H1 (cell line): ENCODE measurements at regions not wholly inside any gene's neighbourhood (a gene's known extent, or its start where the extent isn't known, plus 50 kb on each side); places are given as distances from the start of the nearest gene placed in this dataset.

ENCODE experiments used
- EGR1 ChIP-seq: IDR thresholded peaks from 2 replicates; pipeline ENCODE4 v1.6.1; 2011; ENCODE audit warnings: low read depth, low read length, borderline replicate concordance
- EP300 ChIP-seq, 2 experiments: IDR thresholded peaks; 1 replicate in 1 of 2; 2 replicates in 1 of 2; pipeline ENCODE4 v1.6.1; 2011 to 2012; ENCODE audit warnings: low read depth in 2 of 2, low read length in 2 of 2, mild to moderate bottlenecking in 2 of 2, borderline replicate concordance in 1 of 2, inconsistent platforms in 1 of 2, moderate library complexity in 1 of 2
- POLR2A ChIP-seq, 2 experiments: IDR thresholded peaks; 1 replicate in 1 of 2; 2 replicates in 1 of 2; pipeline ENCODE4 v1.6.1; 2011; ENCODE audit warnings: low read depth in 2 of 2, low read length in 2 of 2, mild to moderate bottlenecking in 2 of 2; ENCODE audit errors: control extremely low read depth in 1 of 2
- RXRA ChIP-seq: IDR thresholded peaks from 2 replicates; pipeline ENCODE4 v1.6.1; 2011; ENCODE audit warnings: low read depth, mild to moderate bottlenecking, low read length, moderate library complexity; ENCODE audit not compliant: insufficient read depth
- SIRT6 ChIP-seq: IDR thresholded peaks from one replicate; pipeline ENCODE4 v1.7.1; 2012; ENCODE audit warnings: low read length, inconsistent platforms
- SP4 ChIP-seq: IDR thresholded peaks from 2 replicates; pipeline ENCODE4 v1.6.1; 2012; ENCODE audit warnings: low read length, inconsistent platforms
- TAF1 ChIP-seq: IDR thresholded peaks from 2 replicates; pipeline ENCODE4 v1.6.1; 2011; ENCODE audit warnings: mild to moderate bottlenecking, low read depth, low read length
- TF ChIP-seq, protein P1 (sequence below), 3 experiments: IDR thresholded peaks; 1 replicate in 2 of 3; 2 replicates in 1 of 3; pipeline versions ENCODE4 v1.5.1 to v1.6.1; 2011; ENCODE audit warnings: low read length in 3 of 3, mild to moderate bottlenecking in 3 of 3, inconsistent platforms in 2 of 3, low read depth in 1 of 3, moderate library complexity in 1 of 3; ENCODE audit not compliant: insufficient read depth in 1 of 3; ENCODE audit errors: control extremely low read depth in 1 of 3

DNA sequence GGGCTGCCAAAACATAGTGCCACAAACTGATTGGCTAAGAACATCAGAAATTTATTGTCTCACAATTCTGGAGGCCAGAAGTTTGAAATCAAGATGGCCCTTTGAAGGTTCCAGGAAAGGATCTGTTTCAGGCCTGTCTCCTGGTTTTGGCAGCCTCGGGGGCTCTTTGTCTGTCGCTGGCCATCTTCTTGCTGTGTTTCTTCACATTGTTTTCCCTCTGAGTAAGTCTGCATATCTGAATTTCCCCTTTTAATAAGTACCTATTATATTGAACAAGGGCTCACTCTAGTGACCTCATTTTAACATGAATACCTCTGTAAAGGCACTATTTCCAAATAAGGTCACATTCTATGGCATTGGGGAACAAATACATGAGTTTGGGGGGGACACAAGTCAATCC lies 467.1 kb upstream of the MGAT4C start:
- no peak for TF ChIP-seq SIRT6
- no peak for TF ChIP-seq RXRA
- TF ChIP-seq EP300 (IDR thresholded peaks at IDR 0.05; ENCODE audit: borderline replicate concordance in 1 of 2, low read depth in 2 of 2, low read length in 2 of 2), result no peak
- TF ChIP-seq, protein P1, sequence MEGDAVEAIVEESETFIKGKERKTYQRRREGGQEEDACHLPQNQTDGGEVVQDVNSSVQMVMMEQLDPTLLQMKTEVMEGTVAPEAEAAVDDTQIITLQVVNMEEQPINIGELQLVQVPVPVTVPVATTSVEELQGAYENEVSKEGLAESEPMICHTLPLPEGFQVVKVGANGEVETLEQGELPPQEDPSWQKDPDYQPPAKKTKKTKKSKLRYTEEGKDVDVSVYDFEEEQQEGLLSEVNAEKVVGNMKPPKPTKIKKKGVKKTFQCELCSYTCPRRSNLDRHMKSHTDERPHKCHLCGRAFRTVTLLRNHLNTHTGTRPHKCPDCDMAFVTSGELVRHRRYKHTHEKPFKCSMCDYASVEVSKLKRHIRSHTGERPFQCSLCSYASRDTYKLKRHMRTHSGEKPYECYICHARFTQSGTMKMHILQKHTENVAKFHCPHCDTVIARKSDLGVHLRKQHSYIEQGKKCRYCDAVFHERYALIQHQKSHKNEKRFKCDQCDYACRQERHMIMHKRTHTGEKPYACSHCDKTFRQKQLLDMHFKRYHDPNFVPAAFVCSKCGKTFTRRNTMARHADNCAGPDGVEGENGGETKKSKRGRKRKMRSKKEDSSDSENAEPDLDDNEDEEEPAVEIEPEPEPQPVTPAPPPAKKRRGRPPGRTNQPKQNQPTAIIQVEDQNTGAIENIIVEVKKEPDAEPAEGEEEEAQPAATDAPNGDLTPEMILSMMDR (IDR thresholded peaks at IDR 0.05; ENCODE audit: control extremely low read depth in 1 of 3, insufficient read depth in 1 of 3, low read depth in 1 of 3, low read length in 3 of 3), result no peak
- TF ChIP-seq EGR1, result no peak
- no peak for TF ChIP-seq SP4
- TF ChIP-seq TAF1, result no peak
- TF ChIP-seq POLR2A (IDR thresholded peaks at IDR 0.05; ENCODE audit: control extremely low read depth in 1 of 2, low read depth in 2 of 2, low read length in 2 of 2), result no peak
